HCT116 (cell line): ENCODE measurements at regions not wholly inside any gene's neighbourhood (a gene's known extent, or its start where the extent isn't known, plus 50 kb on each side); places are given as distances from the start of the nearest gene placed in this dataset.

Source experiments
- ATAC-seq: fragments of 200-7000 bp; cut with Tn5 transposase; 2 replicates; pipeline ENCODE4 v1.9.1; 2020; ENCODE audit warnings: mild to moderate bottlenecking, moderate library complexity
- BruUV-seq: library from RNA; stranded (reverse); fragments of 400-500 nt; replicated peaks from 2 replicates; lab custom pipeline; 2021; lab: Mats Ljungman, UMichigan
- CTCF ChIA-PET: fragments of 300-600 bp; sonication (Branson Sonifier 250); formaldehyde crosslinking; loops from one replicate; lab custom pipeline; 2021; ENCODE audit warnings: antibody characterized with exemption; lab: Charles Lee
- POLR2A ChIA-PET: fragments of 300-600, 350-600 bp; sonication (Branson Sonifier 250); formaldehyde crosslinking; loops from one replicate; lab custom pipeline; 2021; ENCODE audit warnings: antibody characterized with exemption; lab: Charles Lee
- RAD21 ChIA-PET, 2 experiments: fragments of 300-600 bp; sonication (Branson Sonifier 250); formaldehyde crosslinking; loops; one replicate each; lab custom pipeline; 2023; ENCODE audit warnings: low total read pairs in 2 of 2; ENCODE audit not compliant: uncharacterized antibody in 2 of 2, unreplicated experiment in 2 of 2, low non-redundant PET in 1 of 2; lab: Charles Lee
- DNase-seq: peaks from one replicate; pipeline ENCODE4 v3.0.0-alpha.2; 2010; ENCODE audit warnings: low read depth, low spot score
- H2AFZ ChIP-seq: fragments of 200-600 bp; shearing (Covaris generic), sonication (generic); 2 replicates; pipeline ENCODE4 v1.6.1; 2017; ENCODE audit warnings: low read depth, mixed run types, mixed read lengths, antibody characterized with exemption, low read length; ENCODE audit not compliant: poor library complexity, severe bottlenecking
- H3K27ac ChIP-seq: 2 replicates; pipeline ENCODE4 v1.5.1; 2012; ENCODE audit warnings: low read depth, low read length
- H3K27me3 ChIP-seq: fragments of 200-600 bp; sonication (generic); 2 replicates; pipeline ENCODE4 v1.6.1; 2016; ENCODE audit warnings: mixed run types, low read length, mixed read lengths; ENCODE audit not compliant: insufficient read depth
- H3K36me3 ChIP-seq, 2 experiments: fragments of 200-500 bp in 1 of 2; fragments of 200-600 bp in 1 of 2; sonication (Bioruptor generic) in 1 of 2; sonication (generic) in 1 of 2; 2 replicates each; pipeline versions ENCODE4 v1.5.1 to v1.6.1; 2014 to 2016; ENCODE audit warnings: low read length in 2 of 2, inconsistent platforms in 1 of 2, mixed read lengths in 1 of 2, mixed run types in 1 of 2; ENCODE audit not compliant: insufficient read depth in 2 of 2, control insufficient read depth in 1 of 2
- H3K4me1 ChIP-seq, 2 experiments: fragments of 200-600 bp in 1 of 2; sonication (generic) in 1 of 2; 2 replicates each; pipeline versions ENCODE4 v1.5.1 to v1.6.1; 2012 to 2017; ENCODE audit warnings: low read length in 2 of 2, inconsistent platforms in 1 of 2, mild to moderate bottlenecking in 1 of 2, mixed read lengths in 1 of 2, mixed run types in 1 of 2, moderate library complexity in 1 of 2; ENCODE audit not compliant: insufficient read depth in 2 of 2, control insufficient read depth in 1 of 2
- H3K4me2 ChIP-seq: fragments of 200-600 bp; sonication (generic); 2 replicates; pipeline ENCODE4 v1.6.1; 2017; ENCODE audit warnings: mixed run types, low read length, mixed read lengths
- H3K4me3 ChIP-seq, 2 experiments: fragments of 200-600 bp in 1 of 2; sonication (generic) in 1 of 2; replicated peaks in 1 of 2; 2 replicates each; pipeline ENCODE4 v1.5.1; 2011 to 2016; ENCODE audit warnings: low read length in 2 of 2, control low read depth in 1 of 2, low read depth in 1 of 2, mild to moderate bottlenecking in 1 of 2, mixed read lengths in 1 of 2, mixed run types in 1 of 2
- H3K79me2 ChIP-seq: fragments of 200-600 bp; sonication (generic); 2 replicates; pipeline ENCODE4 v1.6.1; 2017; ENCODE audit warnings: mild to moderate bottlenecking, mixed run types, low read length, moderate library complexity, mixed read lengths; ENCODE audit not compliant: insufficient read depth
- H3K9ac ChIP-seq: fragments of 200-600 bp; sonication (generic); 2 replicates; pipeline ENCODE4 v1.6.1; 2016; ENCODE audit warnings: low read length, mixed read lengths
- H3K9me2 ChIP-seq: fragments of 200-600 bp; sonication (generic), shearing (Covaris generic); 2 replicates; pipeline ENCODE4 v1.6.1; 2017; ENCODE audit warnings: mixed run types, mild to moderate bottlenecking, moderate library complexity; ENCODE audit not compliant: insufficient read depth
- H3K9me3 ChIP-seq, 2 experiments: fragments of 200-500 bp in 1 of 2; fragments of 200-600 bp in 1 of 2; sonication (Bioruptor generic) in 1 of 2; sonication (generic) in 1 of 2; 2 replicates each; pipeline ENCODE4 v1.6.1; 2014 to 2017; ENCODE audit warnings: low read length in 2 of 2, mixed read lengths in 2 of 2, inconsistent platforms in 1 of 2, low read depth in 1 of 2, mild to moderate bottlenecking in 1 of 2, mixed run types in 1 of 2, moderate library complexity in 1 of 2; ENCODE audit not compliant: control insufficient read depth in 1 of 2, insufficient read depth in 1 of 2
- H4K20me1 ChIP-seq: fragments of 200-600 bp; sonication (generic), shearing (Covaris generic); 2 replicates; pipeline ENCODE4 v1.6.1; 2017; ENCODE audit warnings: mixed run types, mild to moderate bottlenecking, moderate library complexity; ENCODE audit not compliant: insufficient read depth
- CBX3 ChIP-seq: IDR thresholded peaks from 2 replicates; pipeline ENCODE4 v1.6.1; 2012; ENCODE audit warnings: low read depth
- CEBPB ChIP-seq: IDR thresholded peaks from 2 replicates; pipeline ENCODE4 v1.6.1; 2012; ENCODE audit warnings: low read depth
- EGR1 ChIP-seq: IDR thresholded peaks from 2 replicates; pipeline ENCODE4 v1.6.1; 2012; ENCODE audit warnings: low read depth
- ELF1 ChIP-seq: IDR thresholded peaks from 2 replicates; pipeline ENCODE4 v1.6.1; 2012; ENCODE audit warnings: low read depth, borderline replicate concordance
- EZH2phosphoT487 ChIP-seq: fragments of 200-600 bp; IDR thresholded peaks from 2 replicates; pipeline ENCODE4 v1.6.1; 2018; ENCODE audit warnings: antibody characterized with exemption, borderline replicate concordance
- FOSL1 ChIP-seq: IDR thresholded peaks from 2 replicates; pipeline ENCODE4 v1.6.1; 2012; ENCODE audit warnings: low read depth
- MAX ChIP-seq: IDR thresholded peaks from 2 replicates; pipeline ENCODE4 v1.6.1; 2012
- POLR2AphosphoS5 ChIP-seq: IDR thresholded peaks from 2 replicates; pipeline ENCODE4 v1.6.1; 2011; ENCODE audit warnings: mild to moderate bottlenecking, low read depth, low read length, moderate library complexity
- SIN3A ChIP-seq: IDR thresholded peaks from 2 replicates; pipeline ENCODE4 v1.6.1; 2012; ENCODE audit warnings: low read depth
- TCF7L2 ChIP-seq: IDR thresholded peaks from 2 replicates; pipeline ENCODE4 v1.7.0; 2011; ENCODE audit warnings: borderline replicate concordance, inconsistent platforms; ENCODE audit not compliant: insufficient read depth, insufficient read length; ENCODE audit errors: extremely low read depth
- ZNF274 ChIP-seq: fragments of 200-500 bp; sonication (Bioruptor generic); IDR thresholded peaks from 2 replicates; pipeline ENCODE4 v1.6.1; 2014; ENCODE audit warnings: mild to moderate bottlenecking, low read depth, low read length, inconsistent platforms
- intact Hi-C: fragments of 100-400 bp; cut with micrococcal nuclease; formaldehyde crosslinking; loops from 2 replicates; pipeline ENCODE4 v1.10.0; 2022
- TF ChIP-seq, protein P1 (sequence below): IDR thresholded peaks from 2 replicates; pipeline ENCODE4 v1.6.1; 2012; ENCODE audit warnings: low read depth

- no peaks in the 10 kb centered on the region for H3K4me1 ChIP-seq
- H3K79me2 ChIP-seq, result no peaks in the 10 kb centered on the region
- RAD21 ChIA-PET, result no interaction called here
Measured at GRCh38 chrX:96383428-96383827, 301.2 kb upstream of the DIAPH2 start.

More at GRCh38 chrX:96383428-96383827, 301.2 kb upstream of the DIAPH2 start:
- Histone ChIP-seq H3K9ac (no peak overlapping the region), H3K4me2 (no peak overlapping the region), H3K36me3 (no peaks in the 10 kb centered on the region), H3K4me3 (no peak overlapping the region), H2AFZ (no peak overlapping the region), H3K9me3 (no peaks in the 10 kb centered on the region), H4K20me1 (no peaks in the 10 kb centered on the region), H3K27me3 (no peaks in the 10 kb centered on the region), H3K27ac (no peak overlapping the region), H3K9me2 (no peaks in the 10 kb centered on the region)
- ATAC-seq, result no peak
- no peak for DNase-seq
- BruUV-seq, result no TSS peak
- intact Hi-C loops, result no loop called here
- POLR2A ChIA-PET, result no interaction called here
- TF ChIP-seq CBX3 (no peak), FOSL1 (no peak), ELF1 (no peak), CEBPB (no peak), POLR2AphosphoS5 (no peak), EZH2phosphoT487 (no peak), MAX (no peak), EGR1 (no peak), TCF7L2 (no peak), SIN3A (no peak), ZNF274 (no peak)
- TF ChIP-seq, protein P1, sequence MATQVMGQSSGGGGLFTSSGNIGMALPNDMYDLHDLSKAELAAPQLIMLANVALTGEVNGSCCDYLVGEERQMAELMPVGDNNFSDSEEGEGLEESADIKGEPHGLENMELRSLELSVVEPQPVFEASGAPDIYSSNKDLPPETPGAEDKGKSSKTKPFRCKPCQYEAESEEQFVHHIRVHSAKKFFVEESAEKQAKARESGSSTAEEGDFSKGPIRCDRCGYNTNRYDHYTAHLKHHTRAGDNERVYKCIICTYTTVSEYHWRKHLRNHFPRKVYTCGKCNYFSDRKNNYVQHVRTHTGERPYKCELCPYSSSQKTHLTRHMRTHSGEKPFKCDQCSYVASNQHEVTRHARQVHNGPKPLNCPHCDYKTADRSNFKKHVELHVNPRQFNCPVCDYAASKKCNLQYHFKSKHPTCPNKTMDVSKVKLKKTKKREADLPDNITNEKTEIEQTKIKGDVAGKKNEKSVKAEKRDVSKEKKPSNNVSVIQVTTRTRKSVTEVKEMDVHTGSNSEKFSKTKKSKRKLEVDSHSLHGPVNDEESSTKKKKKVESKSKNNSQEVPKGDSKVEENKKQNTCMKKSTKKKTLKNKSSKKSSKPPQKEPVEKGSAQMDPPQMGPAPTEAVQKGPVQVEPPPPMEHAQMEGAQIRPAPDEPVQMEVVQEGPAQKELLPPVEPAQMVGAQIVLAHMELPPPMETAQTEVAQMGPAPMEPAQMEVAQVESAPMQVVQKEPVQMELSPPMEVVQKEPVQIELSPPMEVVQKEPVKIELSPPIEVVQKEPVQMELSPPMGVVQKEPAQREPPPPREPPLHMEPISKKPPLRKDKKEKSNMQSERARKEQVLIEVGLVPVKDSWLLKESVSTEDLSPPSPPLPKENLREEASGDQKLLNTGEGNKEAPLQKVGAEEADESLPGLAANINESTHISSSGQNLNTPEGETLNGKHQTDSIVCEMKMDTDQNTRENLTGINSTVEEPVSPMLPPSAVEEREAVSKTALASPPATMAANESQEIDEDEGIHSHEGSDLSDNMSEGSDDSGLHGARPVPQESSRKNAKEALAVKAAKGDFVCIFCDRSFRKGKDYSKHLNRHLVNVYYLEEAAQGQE, result no peak
- CTCF ChIA-PET, result no interaction called here
